22Rv1 (cell line): ENCODE measurements at regions not wholly inside any gene's neighbourhood (a gene's known extent, or its start where the extent isn't known, plus 50 kb on each side); places are given as distances from the start of the nearest gene placed in this dataset.

ENCODE experiments used
- CTCF ChIP-seq: fragments of 450-650 bp; IDR thresholded peaks from 2 replicates; pipeline ENCODE4 v1.5.1; 2017; ENCODE audit warnings: mild to moderate bottlenecking
- ZFX ChIP-seq: fragments of 450-650 bp; IDR thresholded peaks from 2 replicates; pipeline ENCODE4 v1.6.1; 2017; ENCODE audit warnings: antibody characterized with exemption, borderline replicate concordance

GRCh38 chr11:119921571-119921970, 192.6 kb upstream of the NECTIN1 start:
- TF ChIP-seq CTCF (no peak), ZFX (no peak)
